Mesenchymal stem cell (in vitro differentiated cells and primary cell): ENCODE measurements at regions not wholly inside any gene's neighbourhood (a gene's known extent, or its start where the extent isn't known, plus 50 kb on each side); places are given as distances from the start of the nearest gene placed in this dataset.

Experiments used
- DNase-seq: peaks from one replicate; pipeline ENCODE4 v3.0.0-alpha.2; 2013
- H2AFZ ChIP-seq: one replicate; pipeline ENCODE4 v1.6.1; 2013; ENCODE audit warnings: low read depth, mild to moderate bottlenecking, control low read depth, inconsistent platforms, low read length, moderate library complexity
- H2AK5ac ChIP-seq: 2 replicates; pipeline ENCODE4 v1.6.1; 2013; ENCODE audit warnings: low read length, moderate library complexity, mild to moderate bottlenecking, inconsistent platforms; ENCODE audit not compliant: severe bottlenecking
- H2BK120ac ChIP-seq: one replicate; pipeline ENCODE4 v1.6.1; 2013; ENCODE audit warnings: low read depth, mild to moderate bottlenecking, inconsistent platforms, low read length, moderate library complexity
- H2BK12ac ChIP-seq, 2 experiments: one replicate each; pipeline ENCODE4 v1.6.1; 2013; ENCODE audit warnings: inconsistent platforms in 2 of 2, low read length in 2 of 2, mild to moderate bottlenecking in 2 of 2, moderate library complexity in 2 of 2, control low read depth in 1 of 2
- H2BK15ac ChIP-seq: one replicate; pipeline ENCODE4 v1.6.1; 2013; ENCODE audit warnings: mild to moderate bottlenecking, low read depth, inconsistent platforms; ENCODE audit not compliant: poor library complexity, severe bottlenecking
- H2BK5ac ChIP-seq: 2 replicates; pipeline ENCODE4 v1.6.1; 2013; ENCODE audit warnings: low read depth, mild to moderate bottlenecking, low read length, control low read depth, inconsistent platforms; ENCODE audit not compliant: poor library complexity, severe bottlenecking
- H3K14ac ChIP-seq, 2 experiments: one replicate each; pipeline ENCODE4 v1.6.1; 2013; ENCODE audit warnings: inconsistent platforms in 2 of 2, low read length in 2 of 2, control low read depth in 1 of 2, mild to moderate bottlenecking in 1 of 2, moderate library complexity in 1 of 2
- H3K18ac ChIP-seq, 2 experiments: one replicate each; pipeline ENCODE4 v1.6.1; 2013; ENCODE audit warnings: inconsistent platforms in 2 of 2, low read length in 2 of 2, control low read depth in 1 of 2, low read depth in 1 of 2, mild to moderate bottlenecking in 1 of 2
- H3K23ac ChIP-seq, 2 experiments: one replicate each; pipeline ENCODE4 v1.6.1; 2013; ENCODE audit warnings: inconsistent platforms in 2 of 2, low read length in 2 of 2, mild to moderate bottlenecking in 2 of 2, moderate library complexity in 2 of 2, control low read depth in 1 of 2
- H3K27ac ChIP-seq: 2 replicates; pipeline ENCODE4 v1.5.1; 2013; ENCODE audit warnings: mild to moderate bottlenecking, moderate library complexity, low read length, control low read depth, inconsistent platforms; ENCODE audit not compliant: poor library complexity, severe bottlenecking
- H3K27me3 ChIP-seq, 2 experiments: 2 replicates each; pipeline versions ENCODE4 v1.6.1 to v1.7.0; 2013; ENCODE audit warnings: low read length in 2 of 2, mild to moderate bottlenecking in 2 of 2, moderate library complexity in 2 of 2, control low read depth in 1 of 2, inconsistent platforms in 1 of 2; ENCODE audit not compliant: control insufficient read depth in 1 of 2, insufficient read depth in 1 of 2
- H3K36me3 ChIP-seq, 2 experiments: 2 replicates each; pipeline versions ENCODE4 v1.6.1 to v1.7.0; 2013; ENCODE audit warnings: low read length in 2 of 2, control low read depth in 1 of 2, inconsistent platforms in 1 of 2, low read depth in 1 of 2, mild to moderate bottlenecking in 1 of 2; ENCODE audit not compliant: insufficient read depth in 2 of 2, control insufficient read depth in 1 of 2
- H3K4ac ChIP-seq, 2 experiments: one replicate each; pipeline ENCODE4 v1.6.1; 2013; ENCODE audit warnings: inconsistent platforms in 2 of 2, low read length in 2 of 2, mild to moderate bottlenecking in 2 of 2, moderate library complexity in 2 of 2, control low read depth in 1 of 2, low read depth in 1 of 2
- H3K4me1 ChIP-seq: 2 replicates; pipeline ENCODE4 v1.6.1; 2013; ENCODE audit warnings: low read depth, low read length, control low read depth; ENCODE audit not compliant: control insufficient read depth, insufficient read depth
- H3K4me2 ChIP-seq: 2 replicates; pipeline ENCODE4 v1.6.1; 2013; ENCODE audit warnings: low read length, mild to moderate bottlenecking, inconsistent platforms; ENCODE audit not compliant: poor library complexity, severe bottlenecking
- H3K4me3 ChIP-seq, 2 experiments: 2 replicates each; pipeline versions ENCODE4 v1.5.1 to v1.7.0; 2013; ENCODE audit warnings: low read length in 2 of 2, mild to moderate bottlenecking in 2 of 2, control low read depth in 1 of 2, low read depth in 1 of 2; ENCODE audit not compliant: insufficient read depth in 1 of 2
- H3K79me1 ChIP-seq: replicated peaks from 2 replicates; pipeline ENCODE4 v1.6.1; 2013; ENCODE audit warnings: mild to moderate bottlenecking, control low read depth, low read length, inconsistent platforms; ENCODE audit not compliant: poor library complexity, severe bottlenecking
- H3K9ac ChIP-seq: 2 replicates; pipeline ENCODE4 v1.7.0; 2013; ENCODE audit warnings: mild to moderate bottlenecking, low read length, moderate library complexity
- H3K9me3 ChIP-seq: 2 replicates; pipeline ENCODE4 v1.7.0; 2013; ENCODE audit warnings: mild to moderate bottlenecking, low read length; ENCODE audit not compliant: control insufficient read depth
- H4K8ac ChIP-seq: one replicate; pipeline ENCODE4 v1.6.1; 2013; ENCODE audit warnings: inconsistent platforms, mild to moderate bottlenecking, low read length, moderate library complexity
- H4K91ac ChIP-seq: one replicate; pipeline ENCODE4 v1.6.1; 2013; ENCODE audit warnings: mild to moderate bottlenecking, low read length, inconsistent platforms
- WGBS: methylation state at CpG from one replicate; pipeline ENCODE4 v1.1.7; 2013; ENCODE audit warnings: mixed read lengths; 5-methylcytosine and 5-hydroxymethylcytosine counted together

DNA sequence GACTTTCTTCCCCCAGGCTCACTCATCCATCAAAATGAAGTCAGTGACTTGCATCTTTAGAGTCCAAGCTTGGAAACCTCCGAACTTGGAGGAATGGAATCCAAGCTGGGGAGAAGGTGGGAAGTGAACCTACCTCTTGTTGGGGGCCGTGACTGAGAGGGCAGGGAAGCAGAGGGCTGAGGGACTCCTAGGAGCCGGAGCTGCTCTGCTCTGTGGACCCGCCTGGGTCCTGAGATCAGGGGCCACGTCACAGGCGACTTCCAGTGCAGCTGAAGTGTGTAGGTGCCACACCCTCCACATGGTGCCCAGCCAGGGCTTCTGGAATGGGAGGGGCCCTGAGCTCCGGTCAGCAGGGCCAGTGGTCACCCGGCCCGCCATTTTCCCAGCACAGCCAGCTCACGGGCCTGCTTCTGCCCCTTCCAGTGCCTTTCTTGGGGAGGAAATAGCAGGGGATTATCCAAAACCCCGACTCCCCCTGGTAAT lies 63.4 kb upstream of the OTOS start:
- no peak overlapping the region for H3K4ac ChIP-seq
- no peak overlapping the region for H3K27ac ChIP-seq
- no peak overlapping the region for H3K14ac ChIP-seq
- no peak for DNase-seq
- H3K27me3 ChIP-seq, result peaks cover 0 to 61% of the 10 kb centered on the region in 2 experiments
- H3K4me2 ChIP-seq, result no peak overlapping the region
- H3K9ac ChIP-seq, result no peak overlapping the region
- H3K9me3 ChIP-seq, result peaks cover 21% of the 10 kb centered on the region
- H4K8ac ChIP-seq, result no peak overlapping the region
- no peak overlapping the region for H2BK12ac ChIP-seq
- H2AFZ ChIP-seq, result no peak overlapping the region
- no peak overlapping the region for H2BK15ac ChIP-seq
- H3K4me1 ChIP-seq, result peaks cover 1% of the 10 kb centered on the region
- WGBS, result 66% methylated on average over 11 of the region's 11 CpGs
- no peak overlapping the region for H3K23ac ChIP-seq
- no peak overlapping the region for H2BK5ac ChIP-seq
- no peak overlapping the region for H2AK5ac ChIP-seq
- no peaks in the 10 kb centered on the region for H3K79me1 ChIP-seq
- no peak overlapping the region for H2BK120ac ChIP-seq
- no peaks in the 10 kb centered on the region for H3K36me3 ChIP-seq
- H3K4me3 ChIP-seq, result no peak overlapping the region
- H3K18ac ChIP-seq, result no peak overlapping the region
- no peak overlapping the region for H4K91ac ChIP-seq

DNA sequence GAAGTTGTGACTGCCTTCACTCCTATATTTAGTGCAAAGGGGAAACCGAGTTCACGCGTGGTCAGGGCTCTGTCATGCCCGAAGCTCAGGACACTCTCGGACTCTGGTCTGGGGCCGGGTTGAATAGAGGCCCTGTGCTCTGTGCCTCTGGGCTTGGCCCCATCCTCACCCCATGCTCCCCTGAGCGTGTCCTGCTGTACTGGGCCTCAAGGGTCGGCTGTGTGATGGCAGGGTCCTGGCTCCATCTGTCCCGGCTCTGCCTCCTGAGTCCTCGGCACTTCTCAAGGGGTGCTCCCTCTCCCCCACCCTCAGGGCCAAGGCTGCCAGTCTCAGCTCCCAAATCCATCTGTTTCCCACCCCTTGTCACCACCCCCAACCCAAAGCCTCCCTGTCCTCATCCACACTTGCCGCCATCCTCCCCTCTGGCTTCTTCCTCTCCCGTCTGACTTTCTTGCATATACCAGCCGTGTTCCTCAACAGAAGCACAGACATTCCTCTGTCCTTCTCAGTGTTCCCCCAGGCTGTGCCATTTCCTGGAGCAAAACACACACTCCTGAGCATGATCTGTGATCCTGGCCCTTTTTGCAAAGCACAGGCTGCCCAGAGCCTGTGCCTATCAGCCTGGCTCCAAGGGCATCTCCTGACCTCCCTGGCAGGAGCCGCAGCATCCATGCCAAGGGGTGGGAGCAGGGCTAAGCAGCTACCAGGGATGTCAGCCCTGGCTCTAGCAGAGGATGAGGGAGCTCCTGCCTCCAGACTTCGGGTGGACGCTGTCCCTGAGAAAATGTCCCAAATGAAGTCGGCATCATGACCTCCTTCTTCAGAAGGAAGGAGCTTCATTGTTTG lies 64.2 kb upstream of the OTOS start:
- Histone ChIP-seq H3K79me1 (no peaks in the 10 kb centered on the region), H2AFZ (no peak overlapping the region), H2BK12ac (no peak overlapping the region), H2AK5ac (no peak overlapping the region), H3K27ac (no peak overlapping the region), H3K36me3 (no peaks in the 10 kb centered on the region), H3K4me1 (peaks cover 1% of the 10 kb centered on the region), H3K14ac (no peak overlapping the region), H4K8ac (no peak overlapping the region), H3K27me3 (peaks cover 0 to 62% of the 10 kb centered on the region in 2 experiments), H3K18ac (no peak overlapping the region), H3K9ac (no peak overlapping the region), H2BK120ac (no peak overlapping the region), H3K4me3 (no peak overlapping the region), H3K23ac (no peak overlapping the region), H3K9me3 (peaks cover 27% of the 10 kb centered on the region), H3K4me2 (no peak overlapping the region), H4K91ac (no peak overlapping the region), H2BK5ac (no peak overlapping the region), H3K4ac (no peak overlapping the region), H2BK15ac (no peak overlapping the region)
- DNase-seq, result no peak
- 79% methylated on average over 17 of the region's 17 CpGs for WGBS

DNA sequence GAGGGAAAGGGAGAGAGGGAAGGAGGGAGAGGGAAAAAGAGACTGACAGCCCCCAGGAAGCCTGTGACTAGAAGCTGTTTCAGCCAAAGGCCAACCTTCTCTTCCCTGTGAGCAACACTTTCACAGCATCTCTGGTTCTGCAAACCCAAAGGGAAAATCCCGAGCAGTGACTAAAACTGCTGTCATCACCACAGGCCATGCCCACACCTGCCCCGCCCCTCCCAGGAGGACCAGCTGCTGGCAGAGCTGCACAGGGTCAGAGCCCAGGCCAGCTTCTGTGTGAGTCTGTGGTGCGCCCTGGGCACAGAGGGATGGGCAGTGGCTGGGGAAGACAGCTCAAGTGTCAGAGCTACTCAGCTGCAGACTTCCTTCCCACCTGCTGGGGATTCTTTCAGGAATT lies 64.9 kb upstream of the OTOS start:
- Histone ChIP-seq H3K27me3 (peaks cover 0 to 59% of the 10 kb centered on the region in 2 experiments), H3K36me3 (no peaks in the 10 kb centered on the region), H2AFZ (no peak overlapping the region), H3K9ac (no peak overlapping the region), H3K79me1 (no peaks in the 10 kb centered on the region), H3K18ac (no peak overlapping the region), H4K8ac (no peak overlapping the region), H3K4me2 (no peak overlapping the region), H2BK15ac (no peak overlapping the region), H4K91ac (no peak overlapping the region), H3K14ac (peak overlapping the region in 1 of 2 experiments; percentile 13), H2BK5ac (no peak overlapping the region), H2BK12ac (no peak overlapping the region), H2BK120ac (no peak overlapping the region), H3K27ac (no peak overlapping the region), H3K23ac (no peak overlapping the region), H3K4me3 (no peak overlapping the region), H3K9me3 (peaks cover 27% of the 10 kb centered on the region), H3K4ac (no peak overlapping the region), H3K4me1 (peaks cover 1% of the 10 kb centered on the region), H2AK5ac (no peak overlapping the region)
- 38% methylated on average over 2 of the region's 3 CpGs for WGBS
- DNase-seq, result peak; percentile 43

DNA sequence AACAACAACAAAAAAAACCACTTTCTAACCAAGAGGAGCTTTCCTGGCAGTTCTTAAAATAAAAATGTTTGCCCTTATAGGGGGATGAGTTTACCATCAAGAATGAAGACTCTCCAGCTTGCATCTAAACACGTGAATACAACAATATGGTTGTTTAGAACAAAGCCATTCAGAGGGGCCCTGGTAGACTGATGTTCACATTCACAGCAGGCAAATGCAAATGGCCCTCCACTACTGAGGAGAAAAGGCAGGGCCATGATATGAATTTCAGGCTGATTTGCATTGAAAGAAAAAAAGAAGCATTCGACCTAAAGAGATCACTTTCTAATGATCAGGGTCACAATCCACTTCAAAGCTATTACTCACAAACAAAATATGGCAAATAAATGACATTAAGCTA lies 65.3 kb upstream of the OTOS start:
- DNase-seq, result no peak
- 5% methylated on average over 2 of the region's 2 CpGs for WGBS
- Histone ChIP-seq H3K23ac (no peak overlapping the region), H3K4ac (no peak overlapping the region), H4K91ac (no peak overlapping the region), H2AFZ (no peak overlapping the region), H3K36me3 (no peaks in the 10 kb centered on the region), H2BK12ac (no peak overlapping the region), H3K18ac (no peak overlapping the region), H3K14ac (no peak overlapping the region), H3K4me3 (no peak overlapping the region), H3K27ac (no peak overlapping the region), H2AK5ac (no peak overlapping the region), H3K79me1 (no peaks in the 10 kb centered on the region), H3K4me1 (peaks cover 1% of the 10 kb centered on the region), H2BK15ac (no peak overlapping the region), H2BK5ac (no peak overlapping the region), H3K4me2 (no peak overlapping the region), H3K27me3 (peaks cover 0 to 59% of the 10 kb centered on the region in 2 experiments), H2BK120ac (no peak overlapping the region), H3K9me3 (peaks cover 27% of the 10 kb centered on the region), H3K9ac (no peak overlapping the region), H4K8ac (no peak overlapping the region)
